Skeletal muscle cell (primary cell): ENCODE measurements at regions not wholly inside any gene's neighbourhood (a gene's known extent, or its start where the extent isn't known, plus 50 kb on each side); places are given as distances from the start of the nearest gene placed in this dataset.

ENCODE experiments used
- DNase-seq: peaks from one replicate; pipeline ENCODE4 v3.0.0-alpha.2; 2010; ENCODE audit warnings: low read depth
- H3K4me3 ChIP-seq: 2 replicates; pipeline ENCODE4 v1.5.1; 2011; ENCODE audit warnings: low read depth, mild to moderate bottlenecking, control low read depth, low read length, moderate library complexity

- no peak overlapping the region for H3K4me3 ChIP-seq
- no peak for DNase-seq
These were observed 166.2 kb upstream of the TAC1 start for GRCh38 chr7:97565665-97566064.

- H3K4me3 ChIP-seq, result no peak overlapping the region
- DNase-seq, result no peak
These were observed 158.8 kb upstream of the TAC1 start for GRCh38 chr7:97573065-97573464.

- no peak for DNase-seq
- no peak overlapping the region for H3K4me3 ChIP-seq
These were observed 155.8 kb upstream of the TAC1 start for GRCh38 chr7:97576043-97576442.

GRCh38 chr7:97578225-97578624 is 153.7 kb upstream of the TAC1 start:
- DNase-seq, result no peak

GRCh38 chr7:97580205-97580604 is 151.7 kb upstream of the TAC1 start:
- no peak overlapping the region for H3K4me3 ChIP-seq
- DNase-seq, result no peak

More at GRCh38 chr7:97578225-97578624, 153.7 kb upstream of the TAC1 start:
- H3K4me3 ChIP-seq, result no peak overlapping the region

- no peak overlapping the region for H3K4me3 ChIP-seq
- DNase-seq, result no peak
These were observed 136.4 kb upstream of the TAC1 start for GRCh38 chr7:97595439-97595838.

- no peak for DNase-seq
- H3K4me3 ChIP-seq, result no peak overlapping the region
These were observed 129.9 kb upstream of the TAC1 start for GRCh38 chr7:97601931-97602457.

GRCh38 chr7:97620495-97620894 is 111.4 kb upstream of the TAC1 start:
- DNase-seq, result no peak
- no peak overlapping the region for H3K4me3 ChIP-seq

GRCh38 chr7:97623333-97623732 is 108.6 kb upstream of the TAC1 start:
- DNase-seq, result no peak
- H3K4me3 ChIP-seq, result no peak overlapping the region

- no peak overlapping the region for H3K4me3 ChIP-seq
- DNase-seq, result no peak
These were observed 101.8 kb upstream of the TAC1 start for GRCh38 chr7:97630116-97630515.

- H3K4me3 ChIP-seq, result no peak overlapping the region
- no peak for DNase-seq
These were observed 96.3 kb upstream of the TAC1 start for GRCh38 chr7:97635622-97636021.

- no peak for DNase-seq
- H3K4me3 ChIP-seq, result no peak overlapping the region
These were observed 92.8 kb upstream of the TAC1 start for GRCh38 chr7:97639036-97639435.

- H3K4me3 ChIP-seq, result no peak overlapping the region
These were observed 72.4 kb upstream of the TAC1 start for GRCh38 chr7:97659363-97660045.

GRCh38 chr7:97667359-97667758 is 64.5 kb upstream of the TAC1 start:
- DNase-seq, result no peak
- no peak overlapping the region for H3K4me3 ChIP-seq

More at GRCh38 chr7:97659363-97660045, 72.4 kb upstream of the TAC1 start:
- DNase-seq, result no peak

GRCh38 chr7:97671571-97671970 is 60.3 kb upstream of the TAC1 start:
- no peak overlapping the region for H3K4me3 ChIP-seq
- DNase-seq, result no peak

GRCh38 chr7:97680622-97681021 is 51.3 kb upstream of the TAC1 start:
- no peak for DNase-seq
- H3K4me3 ChIP-seq, result no peak overlapping the region
